ENCODE measurements at regions not wholly inside any gene's neighbourhood (a gene's known extent, or its start where the extent isn't known, plus 50 kb on each side); places are given as distances from the start of the nearest gene placed in this dataset.
"Not testable (repeated sequence)": the region's sequence is repeated elsewhere in the genome, so short reads cannot be mapped to it uniquely, and the experiment has no call there.

DNA sequence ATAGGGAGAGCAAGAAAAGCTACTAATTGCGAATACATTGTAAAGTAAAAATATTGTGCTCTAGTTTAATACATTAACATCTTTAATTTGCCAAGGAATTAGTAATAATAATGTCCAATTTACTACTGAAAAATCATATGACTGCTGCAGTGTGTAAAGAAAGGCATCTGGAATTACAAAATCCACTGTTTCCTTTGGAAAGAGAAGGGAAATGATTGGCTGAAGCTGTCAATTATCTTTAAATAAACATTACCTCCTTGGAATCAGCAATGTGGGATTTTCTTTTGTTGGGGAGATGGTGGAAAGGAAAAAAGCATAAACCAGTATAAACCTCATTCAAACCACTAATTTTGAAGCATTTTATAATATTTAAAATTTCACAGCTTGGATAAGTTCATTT lies 276.0 kb downstream of the MAP2K6 start:
- DNase-seq: no peak
- no peak overlapping the region for H3K27ac Mint-ChIP-seq
- CTCF ChIA-PET: no interaction called here
- no peaks in the 10 kb centered on the region for H3K9me3 Mint-ChIP-seq
- no peaks in the 10 kb centered on the region for H3K27me3 Mint-ChIP-seq
- POLR2A ChIA-PET: no interaction called here
- H3K4me3 Mint-ChIP-seq: no peak overlapping the region
- no peaks in the 10 kb centered on the region for H3K4me1 Mint-ChIP-seq
- no peaks in the 10 kb centered on the region for H3K36me3 Mint-ChIP-seq (ENCODE audit: low read depth)

DNA sequence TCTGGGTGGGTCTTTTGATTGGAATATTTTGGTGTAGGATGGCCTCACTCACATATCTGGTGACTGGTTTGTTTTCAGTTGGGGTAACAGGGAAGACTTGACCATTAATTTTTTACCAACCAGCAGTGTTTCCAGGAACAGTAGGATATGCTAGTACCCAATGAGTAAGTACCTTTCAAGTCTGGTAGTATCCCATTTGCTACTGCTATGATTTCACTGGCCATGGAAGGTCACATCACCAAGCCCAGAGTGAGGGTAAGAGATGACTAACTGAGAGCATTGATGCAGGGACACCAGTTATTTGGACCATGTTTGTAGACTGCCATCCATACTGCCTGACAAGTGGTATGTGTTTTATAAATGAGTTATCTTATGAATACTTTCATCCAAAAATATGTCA lies 277.7 kb downstream of the MAP2K6 start:
- Mint-ChIP-seq H3K36me3 (ENCODE audit: low read depth) (no peaks in the 10 kb centered on the region), H3K4me3 (no peak overlapping the region), H3K9me3 (peaks cover 2% of the 10 kb centered on the region), H3K4me1 (no peaks in the 10 kb centered on the region), H3K27me3 (no peaks in the 10 kb centered on the region), H3K27ac (no peak overlapping the region)
- DNase-seq: no peak
- ChIA-PET POLR2A (no interaction called here), CTCF (no interaction called here)

DNA sequence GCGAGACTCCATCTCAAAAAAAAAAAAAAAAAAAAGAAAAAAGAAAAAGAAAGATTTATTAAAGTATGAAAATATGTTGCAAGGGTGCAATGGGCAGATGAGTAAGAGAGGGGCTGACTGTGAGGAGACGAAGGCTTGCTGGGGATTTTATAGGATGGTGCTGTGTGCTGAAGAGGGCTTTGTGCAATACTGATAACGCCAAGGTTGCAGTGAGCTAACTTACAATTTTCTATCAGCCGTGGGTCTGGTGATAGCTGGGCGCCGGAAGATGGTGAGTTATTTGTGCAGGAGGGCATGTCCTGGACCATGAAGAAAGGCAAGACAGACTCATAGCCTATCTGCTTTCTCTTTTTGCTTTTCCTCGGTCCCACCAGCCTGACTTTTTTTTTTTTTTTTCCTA lies 281.1 kb downstream of the MAP2K6 start:
- Mint-ChIP-seq H3K4me1 (no peaks in the 10 kb centered on the region), H3K27me3 (no peaks in the 10 kb centered on the region), H3K9me3 (peaks cover 14% of the 10 kb centered on the region), H3K36me3 (ENCODE audit: low read depth) (no peaks in the 10 kb centered on the region), H3K27ac (no peak overlapping the region), H3K4me3 (no peak overlapping the region)
- CTCF ChIA-PET: no interaction called here
- POLR2A ChIA-PET: no interaction called here
- no peak for DNase-seq

DNA sequence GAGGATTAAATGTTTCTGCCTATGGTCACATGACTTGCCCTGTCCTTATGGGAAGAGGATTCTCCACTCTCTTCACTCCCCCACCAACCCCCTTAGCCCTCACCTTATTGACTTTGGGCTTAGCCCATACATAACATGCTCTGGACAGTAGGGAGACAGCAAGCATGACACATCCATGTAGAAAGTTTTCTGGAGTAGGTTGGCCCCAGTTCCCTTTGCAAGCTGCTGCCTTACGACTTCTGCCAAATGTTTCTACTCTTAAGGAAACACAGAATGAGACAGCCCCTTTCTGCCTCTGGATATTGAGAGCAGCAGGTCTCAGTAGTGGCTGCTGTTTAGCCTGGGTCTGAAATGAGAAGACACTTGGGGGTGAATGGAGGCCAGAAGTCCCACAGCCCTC lies 282.2 kb downstream of the MAP2K6 start:
- no peak overlapping the region for H3K4me3 Mint-ChIP-seq
- no peak for DNase-seq
- CTCF ChIA-PET: no interaction called here
- H3K4me1 Mint-ChIP-seq: no peaks in the 10 kb centered on the region
- H3K36me3 Mint-ChIP-seq (ENCODE audit: low read depth): no peaks in the 10 kb centered on the region
- POLR2A ChIA-PET: no interaction called here
- H3K27ac Mint-ChIP-seq: no peak overlapping the region
- peaks cover 16% of the 10 kb centered on the region for H3K9me3 Mint-ChIP-seq
- H3K27me3 Mint-ChIP-seq: no peaks in the 10 kb centered on the region

DNA sequence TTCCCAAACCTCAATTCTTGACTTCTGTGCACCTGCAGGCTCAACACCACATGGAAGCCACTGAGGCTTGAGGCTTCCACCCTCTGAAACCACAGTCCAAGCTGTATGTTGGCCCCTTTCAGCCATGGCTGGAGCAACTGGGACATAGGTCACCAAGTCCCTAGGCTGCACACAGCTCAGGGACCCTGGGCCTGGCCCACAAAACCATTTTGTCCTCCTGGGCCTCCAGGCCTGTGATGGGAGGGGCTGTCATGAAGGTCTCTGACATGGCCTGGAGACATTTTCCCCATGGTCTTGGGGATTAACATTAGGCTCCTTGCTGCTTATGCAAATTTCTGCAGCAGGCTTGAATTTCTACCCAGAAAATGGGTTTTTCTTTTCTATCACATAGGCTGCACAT lies 283.9 kb downstream of the MAP2K6 start:
- POLR2A ChIA-PET; DNase-seq; H3K4me1 Mint-ChIP-seq; H3K4me3 Mint-ChIP-seq; CTCF ChIA-PET; H3K27ac Mint-ChIP-seq; H3K36me3 Mint-ChIP-seq (ENCODE audit: low read depth); H3K27me3 Mint-ChIP-seq: not testable (repeated sequence)
- peaks cover 16% of the 10 kb centered on the region for H3K9me3 Mint-ChIP-seq

- Mint-ChIP-seq H3K36me3 (ENCODE audit: low read depth) (no peaks in the 10 kb centered on the region), H3K4me3 (no peak overlapping the region), H3K9me3 (peaks cover 15% of the 10 kb centered on the region), H3K27me3 (no peaks in the 10 kb centered on the region), H3K27ac (no peak overlapping the region), H3K4me1 (no peaks in the 10 kb centered on the region)
- POLR2A ChIA-PET: no interaction called here
- CTCF ChIA-PET: no interaction called here
- no peak for DNase-seq
Measured at GRCh38 chr17:69702078-69702477, 287.6 kb downstream of the MAP2K6 start.

GRCh38 chr17:69703751-69704150 lies 289.3 kb downstream of the MAP2K6 start:
- DNase-seq: no peak
- no peaks in the 10 kb centered on the region for H3K4me1 Mint-ChIP-seq
- CTCF ChIA-PET: no interaction called here
- no peak overlapping the region for H3K27ac Mint-ChIP-seq
- no peaks in the 10 kb centered on the region for H3K27me3 Mint-ChIP-seq
- H3K36me3 Mint-ChIP-seq (ENCODE audit: low read depth): no peaks in the 10 kb centered on the region
- peaks cover 11% of the 10 kb centered on the region for H3K9me3 Mint-ChIP-seq
- POLR2A ChIA-PET: no interaction called here
- H3K4me3 Mint-ChIP-seq: no peak overlapping the region

DNA sequence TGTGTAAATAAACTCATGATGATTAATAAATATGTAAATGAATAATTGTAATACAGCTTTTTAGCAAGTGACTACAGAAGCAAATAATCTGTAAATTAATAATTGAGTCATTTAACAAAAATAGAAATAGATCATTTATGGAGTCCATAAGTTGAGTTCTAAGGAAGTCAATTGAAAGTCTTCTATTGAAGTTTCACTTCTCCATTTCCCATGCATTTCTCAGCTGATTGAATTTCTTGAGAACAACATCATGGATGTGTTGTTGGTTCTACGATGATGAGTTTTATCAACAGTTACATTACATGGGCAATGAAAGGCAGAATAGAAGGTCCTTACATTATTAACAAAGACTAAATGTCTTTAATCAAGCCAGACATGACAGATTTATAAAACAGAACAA lies 290.4 kb downstream of the MAP2K6 start:
- POLR2A ChIA-PET: no interaction called here
- no peaks in the 10 kb centered on the region for H3K36me3 Mint-ChIP-seq (ENCODE audit: low read depth)
- H3K4me1 Mint-ChIP-seq: peaks cover 3% of the 10 kb centered on the region
- no peaks in the 10 kb centered on the region for H3K27me3 Mint-ChIP-seq
- no peak overlapping the region for H3K4me3 Mint-ChIP-seq
- CTCF ChIA-PET: no interaction called here
- H3K9me3 Mint-ChIP-seq: peaks cover 6% of the 10 kb centered on the region
- H3K27ac Mint-ChIP-seq: no peak overlapping the region
- no peak for DNase-seq

DNA sequence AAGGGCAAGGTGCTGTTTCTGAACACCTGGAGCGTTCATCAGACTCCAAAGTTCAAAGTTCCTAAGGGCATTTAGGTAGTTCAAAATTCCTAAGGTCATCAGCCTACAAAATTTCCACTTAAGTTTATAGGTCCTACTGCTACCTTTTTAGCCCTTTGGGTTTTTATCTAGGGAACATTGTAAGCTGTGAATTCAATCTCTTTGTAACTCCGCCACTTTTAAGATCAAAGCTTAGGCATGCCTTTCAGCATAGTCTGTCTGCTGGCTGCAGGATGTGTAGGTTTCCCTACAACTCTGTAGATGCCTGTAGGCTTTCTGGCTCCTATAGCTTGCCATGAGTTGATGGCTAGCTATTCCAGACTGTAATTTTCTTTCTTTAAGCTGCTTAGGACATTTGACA lies 291.6 kb downstream of the MAP2K6 start:
- Mint-ChIP-seq H3K9me3 (peaks cover 2% of the 10 kb centered on the region), H3K4me1 (peaks cover 3% of the 10 kb centered on the region), H3K4me3 (no peak overlapping the region), H3K36me3 (ENCODE audit: low read depth) (no peaks in the 10 kb centered on the region), H3K27ac (no peak overlapping the region), H3K27me3 (no peaks in the 10 kb centered on the region)
- CTCF ChIA-PET: no interaction called here
- POLR2A ChIA-PET: no interaction called here
- DNase-seq: no peak

DNA sequence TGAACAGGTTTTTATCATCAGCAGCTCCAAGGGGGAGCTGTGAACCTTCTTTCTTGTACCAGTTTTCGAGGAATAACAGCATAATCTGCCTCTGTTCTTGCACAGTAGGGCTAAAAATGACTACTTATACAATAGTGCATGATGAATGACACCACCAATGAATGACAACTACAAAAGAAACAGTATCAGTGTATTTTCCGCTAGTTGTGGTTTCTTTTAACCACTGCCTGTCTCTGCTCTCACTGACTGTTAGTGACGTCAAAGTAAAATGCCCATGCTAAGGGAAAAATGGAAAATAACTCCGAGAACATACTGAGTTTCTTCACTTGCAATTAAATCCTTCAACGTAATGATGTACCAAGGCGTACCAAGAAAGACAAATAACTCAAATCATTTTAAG lies 294.9 kb downstream of the MAP2K6 start:
- DNase-seq: no peak
- Mint-ChIP-seq H3K4me3 (no peak overlapping the region), H3K27ac (no peak overlapping the region), H3K27me3 (no peaks in the 10 kb centered on the region), H3K36me3 (ENCODE audit: low read depth) (no peaks in the 10 kb centered on the region), H3K4me1 (peaks cover 3% of the 10 kb centered on the region), H3K9me3 (no peaks in the 10 kb centered on the region)
- CTCF ChIA-PET: no interaction called here
- POLR2A ChIA-PET: no interaction called here

- Mint-ChIP-seq H3K27ac (no peak overlapping the region), H3K27me3 (no peaks in the 10 kb centered on the region), H3K9me3 (no peaks in the 10 kb centered on the region), H3K4me3 (no peak overlapping the region), H3K4me1 (peaks cover 3% of the 10 kb centered on the region), H3K36me3 (ENCODE audit: low read depth) (no peaks in the 10 kb centered on the region)
- POLR2A ChIA-PET: no interaction called here
- no peak for DNase-seq
- CTCF ChIA-PET: no interaction called here
Measured at GRCh38 chr17:69710926-69711325, 296.4 kb downstream of the MAP2K6 start.

DNA sequence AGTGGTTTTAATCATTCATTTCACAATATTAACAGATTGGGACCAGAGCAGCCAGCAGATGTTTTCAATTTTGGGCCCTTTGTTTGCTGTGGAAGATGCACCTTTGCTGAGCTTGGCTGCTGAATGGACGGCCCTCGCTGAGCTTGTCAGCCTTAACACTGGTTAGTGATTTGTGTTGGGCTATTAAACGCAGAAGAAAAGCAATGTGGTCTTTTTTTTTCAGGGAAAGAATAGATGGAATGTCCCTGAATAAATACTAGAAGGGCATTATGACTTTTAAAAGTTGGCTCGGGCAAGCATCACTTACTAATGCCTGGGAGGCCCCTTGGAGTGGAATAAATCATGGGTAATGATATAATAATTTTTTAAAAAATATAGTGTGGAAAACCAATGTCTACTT lies 297.0 kb downstream of the MAP2K6 start:
- Mint-ChIP-seq H3K4me3 (no peak overlapping the region), H3K36me3 (ENCODE audit: low read depth) (no peaks in the 10 kb centered on the region), H3K27ac (no peak overlapping the region), H3K27me3 (no peaks in the 10 kb centered on the region), H3K4me1 (peaks cover 3% of the 10 kb centered on the region), H3K9me3 (no peaks in the 10 kb centered on the region)
- DNase-seq: no peak
- ChIA-PET CTCF (no interaction called here), POLR2A (no interaction called here)

GRCh38 chr17:69712801-69713311 lies 298.4 kb downstream of the MAP2K6 start:
- Mint-ChIP-seq H3K4me3 (no peak overlapping the region), H3K27me3 (no peaks in the 10 kb centered on the region), H3K4me1 (peaks cover 3% of the 10 kb centered on the region), H3K27ac (no peak overlapping the region), H3K9me3 (no peaks in the 10 kb centered on the region), H3K36me3 (ENCODE audit: low read depth) (no peaks in the 10 kb centered on the region)
- no peak for DNase-seq
- CTCF ChIA-PET: no interaction called here
- POLR2A ChIA-PET: no interaction called here

DNA sequence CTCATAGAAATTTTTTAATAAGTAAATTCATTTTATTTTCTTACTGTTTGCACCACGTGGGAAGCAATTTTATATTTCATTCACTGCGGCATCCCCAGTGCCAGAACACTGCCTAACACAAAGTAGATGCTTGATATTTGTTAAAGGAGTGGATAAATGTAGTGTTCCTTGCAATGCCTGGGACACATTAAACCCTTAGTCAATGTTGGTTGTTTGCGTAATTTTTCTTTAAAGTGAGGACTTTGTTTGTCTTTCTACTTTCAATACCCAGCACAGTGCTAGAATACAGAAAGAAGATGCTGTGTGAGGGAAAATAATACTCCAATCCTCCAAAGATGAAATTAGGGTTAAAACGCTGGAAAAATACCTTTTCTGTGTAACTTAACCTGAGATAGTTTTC lies 299.3 kb downstream of the MAP2K6 start:
- H3K27ac Mint-ChIP-seq: no peak overlapping the region
- CTCF ChIA-PET: no interaction called here

DNA sequence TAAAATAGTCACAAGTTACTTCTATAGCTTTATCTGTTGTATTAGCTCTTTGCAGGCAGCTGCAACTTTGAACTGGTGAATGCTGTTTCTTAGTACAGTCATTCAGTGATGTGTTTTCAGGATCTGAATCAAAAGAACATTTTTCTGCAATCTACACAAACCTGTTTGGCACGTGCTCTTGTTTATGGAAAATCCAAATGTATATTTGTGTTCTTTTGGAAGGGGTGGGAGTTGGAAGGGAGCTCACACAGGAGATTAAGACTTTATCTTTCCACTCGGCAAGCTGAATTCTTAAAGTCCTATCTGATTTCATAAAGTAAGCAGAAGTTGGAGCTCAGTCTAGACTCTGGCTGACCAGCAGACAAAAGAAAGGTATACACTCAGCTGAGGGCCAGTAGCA lies 300.2 kb downstream of the MAP2K6 start:
- no peaks in the 10 kb centered on the region for H3K9me3 Mint-ChIP-seq
- no peaks in the 10 kb centered on the region for H3K27me3 Mint-ChIP-seq
- DNase-seq: no peak
- H3K4me1 Mint-ChIP-seq: no peaks in the 10 kb centered on the region
- H3K36me3 Mint-ChIP-seq (ENCODE audit: low read depth): no peaks in the 10 kb centered on the region
- no peak overlapping the region for H3K4me3 Mint-ChIP-seq
- no peak overlapping the region for H3K27ac Mint-ChIP-seq
- CTCF ChIA-PET: no interaction called here
- POLR2A ChIA-PET: no interaction called here

More for the DNA sequence above, 299.3 kb downstream of the MAP2K6 start:
- Mint-ChIP-seq H3K27me3 (no peaks in the 10 kb centered on the region), H3K4me3 (no peak overlapping the region), H3K4me1 (peaks cover 3% of the 10 kb centered on the region), H3K9me3 (no peaks in the 10 kb centered on the region), H3K36me3 (ENCODE audit: low read depth) (no peaks in the 10 kb centered on the region)
- POLR2A ChIA-PET: no interaction called here
- no peak for DNase-seq
